Gastrocnemius medialis (tissue), 4 donors: ENCODE measurements at regions not wholly inside any gene's neighbourhood (a gene's known extent, or its start where the extent isn't known, plus 50 kb on each side); places are given as distances from the start of the nearest gene placed in this dataset.

Experiments
- POLR2A ChIP-seq, 2 donors: fragments of 450-650 bp; IDR thresholded peaks; one replicate each; pipeline ENCODE4 v1.6.1; 2017; ENCODE audit warnings: antibody characterized with exemption in 2 of 2, mild to moderate bottlenecking in 2 of 2, moderate library complexity in 2 of 2
- TF ChIP-seq, protein P1 (sequence below), 5 experiments: fragments of 450-650 bp in 3 of 5; fragments of 200-600 bp in 2 of 5; sonication (generic) in 2 of 5; IDR thresholded peaks in 4 of 5; conservative IDR thresholded peaks in 1 of 5; 1 replicate in 4 of 5; 2 replicates in 1 of 5; pipeline ENCODE4 v1.5.1; 2016 to 2019; ENCODE audit warnings: antibody characterized with exemption in 5 of 5, mild to moderate bottlenecking in 3 of 5, moderate library complexity in 3 of 5

DNA sequence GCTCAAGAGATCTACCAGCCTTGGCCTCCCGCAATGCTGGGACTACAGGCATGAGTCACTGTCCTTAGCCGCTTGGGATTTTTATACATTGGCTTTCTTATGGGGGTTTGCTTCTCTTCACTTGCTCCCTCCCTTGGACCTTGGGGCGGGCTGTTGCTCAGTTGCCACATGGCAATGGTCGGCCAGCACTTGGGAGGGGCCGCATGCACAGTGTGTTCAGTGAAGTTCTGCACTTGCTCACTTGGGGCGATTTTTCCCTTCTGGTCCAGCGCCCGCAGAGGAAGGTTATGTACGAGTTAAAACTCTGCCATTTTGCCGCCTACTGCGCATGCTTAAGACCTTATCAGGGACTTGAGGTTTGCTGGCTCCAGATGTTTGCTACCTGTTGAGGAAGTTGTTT lies 1367.6 kb upstream of the CDH8 start:
- TF ChIP-seq POLR2A (IDR thresholded peaks at IDR 0.05): no peak
- TF ChIP-seq, protein P1, sequence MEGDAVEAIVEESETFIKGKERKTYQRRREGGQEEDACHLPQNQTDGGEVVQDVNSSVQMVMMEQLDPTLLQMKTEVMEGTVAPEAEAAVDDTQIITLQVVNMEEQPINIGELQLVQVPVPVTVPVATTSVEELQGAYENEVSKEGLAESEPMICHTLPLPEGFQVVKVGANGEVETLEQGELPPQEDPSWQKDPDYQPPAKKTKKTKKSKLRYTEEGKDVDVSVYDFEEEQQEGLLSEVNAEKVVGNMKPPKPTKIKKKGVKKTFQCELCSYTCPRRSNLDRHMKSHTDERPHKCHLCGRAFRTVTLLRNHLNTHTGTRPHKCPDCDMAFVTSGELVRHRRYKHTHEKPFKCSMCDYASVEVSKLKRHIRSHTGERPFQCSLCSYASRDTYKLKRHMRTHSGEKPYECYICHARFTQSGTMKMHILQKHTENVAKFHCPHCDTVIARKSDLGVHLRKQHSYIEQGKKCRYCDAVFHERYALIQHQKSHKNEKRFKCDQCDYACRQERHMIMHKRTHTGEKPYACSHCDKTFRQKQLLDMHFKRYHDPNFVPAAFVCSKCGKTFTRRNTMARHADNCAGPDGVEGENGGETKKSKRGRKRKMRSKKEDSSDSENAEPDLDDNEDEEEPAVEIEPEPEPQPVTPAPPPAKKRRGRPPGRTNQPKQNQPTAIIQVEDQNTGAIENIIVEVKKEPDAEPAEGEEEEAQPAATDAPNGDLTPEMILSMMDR (IDR thresholded peaks at IDR 0.05 in 4 of 5, conservative IDR thresholded peaks at IDR 0.05 in 1 of 5): no peak
